Astrocyte of the cerebellum (primary cell): ENCODE measurements at regions not wholly inside any gene's neighbourhood (a gene's known extent, or its start where the extent isn't known, plus 50 kb on each side); places are given as distances from the start of the nearest gene placed in this dataset.

Experiments used
- DNase-seq: peaks from one replicate; pipeline ENCODE4 v3.0.0-alpha.2; 2011; ENCODE audit warnings: low read depth
- H3K4me3 ChIP-seq: 2 replicates; pipeline ENCODE4 v1.5.1; 2011; ENCODE audit warnings: mild to moderate bottlenecking, low read depth, low read length, moderate library complexity
- CTCF ChIP-seq: IDR thresholded peaks from 2 replicates; pipeline ENCODE4 v1.5.1; 2012; ENCODE audit warnings: low read length, low read depth, moderate library complexity, mild to moderate bottlenecking; ENCODE audit errors: missing control alignments
- in situ Hi-C: cut with HindIII; loops from 2 replicates; pipeline ENCODE4 v1.10.0; 2017; ENCODE audit warnings: low sequenced_read_pairs

GRCh38 chr13:68609661-68610060 is 1379.5 kb upstream of the PCDH9 start:
- H3K4me3 ChIP-seq = no peak overlapping the region
- in situ Hi-C loops = no loop called here
- no peak for DNase-seq
- no peak for TF ChIP-seq CTCF

- no peak for TF ChIP-seq CTCF
- no peak overlapping the region for H3K4me3 ChIP-seq
- DNase-seq = no peak
- in situ Hi-C loops = no loop called here
Observed at GRCh38 chr13:68608147-68608546, 1378.0 kb upstream of the PCDH9 start.

GRCh38 chr13:68597641-68598040 is 1367.5 kb upstream of the PCDH9 start:
- H3K4me3 ChIP-seq = no peak overlapping the region
- no peak for DNase-seq
- in situ Hi-C loops = no loop called here
- no peak for TF ChIP-seq CTCF

- no peak for DNase-seq
- H3K4me3 ChIP-seq = no peak overlapping the region
- TF ChIP-seq CTCF = no peak
- in situ Hi-C loops = no loop called here
Observed at GRCh38 chr13:68588623-68589022, 1358.5 kb upstream of the PCDH9 start.

- no peak for TF ChIP-seq CTCF
- no peak overlapping the region for H3K4me3 ChIP-seq
- in situ Hi-C loops = no loop called here
- no peak for DNase-seq
Observed at GRCh38 chr13:68584776-68585175, 1354.6 kb upstream of the PCDH9 start.

- no peak for TF ChIP-seq CTCF
- in situ Hi-C loops = no loop called here
- H3K4me3 ChIP-seq = no peak overlapping the region
- no peak for DNase-seq
Observed at GRCh38 chr13:68574053-68574452, 1343.9 kb upstream of the PCDH9 start.

GRCh38 chr13:68551701-68552522 is 1321.8 kb upstream of the PCDH9 start:
- no peak overlapping the region for H3K4me3 ChIP-seq
- TF ChIP-seq CTCF = no peak
- no peak for DNase-seq
- in situ Hi-C loops = no loop called here
